Neural cell (in vitro differentiated cells): ENCODE measurements at regions not wholly inside any gene's neighbourhood (a gene's known extent, or its start where the extent isn't known, plus 50 kb on each side); places are given as distances from the start of the nearest gene placed in this dataset.

Experiments
- CTCF ChIP-seq: fragments of 450-650 bp; IDR thresholded peaks from 2 replicates; pipeline ENCODE4 v1.5.1; 2014; ENCODE audit warnings: antibody characterized with exemption, mild to moderate bottlenecking, moderate library complexity; ENCODE audit not compliant: poor library complexity, severe bottlenecking
- EP300 ChIP-seq: fragments of 450-650 bp; conservative IDR thresholded peaks from 2 replicates; pipeline ENCODE4 v1.6.1; 2014; ENCODE audit warnings: antibody characterized with exemption, mild to moderate bottlenecking, moderate library complexity; ENCODE audit not compliant: poor library complexity, severe bottlenecking

- TF ChIP-seq CTCF (no peak), EP300 (no peak)
Observed at GRCh38 chr1:47507144-47507543, 69.3 kb downstream of the FOXD2 start.
